NCI-H2029 (cell line): ENCODE measurements at regions not wholly inside any gene's neighbourhood (a gene's known extent, or its start where the extent isn't known, plus 50 kb on each side); places are given as distances from the start of the nearest gene placed in this dataset.

ENCODE experiments used
- DNase-seq: peaks from one replicate; lab custom pipeline; 2025; lab: John Stamatoyannopoulos, UW

DNA sequence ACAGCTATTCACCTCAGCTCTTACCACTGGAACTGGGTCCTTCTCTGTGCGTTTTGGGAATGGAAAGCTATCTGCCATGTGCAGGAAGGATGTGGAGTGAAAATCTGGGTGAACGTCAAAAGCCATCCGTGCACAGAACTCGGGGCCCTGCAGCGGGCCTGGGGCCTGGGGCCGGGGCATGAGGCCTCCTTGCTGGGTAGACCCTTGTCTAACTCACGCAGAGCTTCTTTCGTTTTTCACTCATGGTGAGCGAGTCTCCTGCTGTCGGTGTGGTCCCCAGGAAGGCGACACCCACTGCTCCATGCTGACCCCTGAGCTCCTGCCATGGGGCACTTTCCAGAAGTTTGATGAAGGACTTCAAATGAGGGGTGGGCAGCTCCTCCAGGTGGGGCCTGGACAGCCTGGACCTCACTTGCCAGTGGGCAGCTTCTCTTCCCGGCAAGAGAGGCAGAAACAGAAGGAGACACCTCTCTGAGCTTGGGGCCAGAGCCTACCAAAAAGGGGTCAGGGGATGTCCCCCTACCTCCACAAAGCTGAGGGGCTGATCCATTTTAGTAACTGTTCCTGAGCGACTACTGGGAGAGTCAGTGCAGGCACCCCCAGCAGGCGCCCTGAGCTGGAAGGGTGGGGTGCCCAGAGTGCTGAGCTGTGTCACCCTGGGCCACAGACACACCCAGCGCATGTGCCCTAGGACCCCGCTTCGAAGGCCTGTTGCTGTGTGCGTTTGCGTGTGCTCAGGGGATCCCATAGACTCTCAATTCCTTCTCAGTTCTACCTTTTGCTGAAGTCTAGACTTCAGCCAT is 117.7 kb upstream of the HDAC4 start:
- DNase-seq, result no peak

DNA sequence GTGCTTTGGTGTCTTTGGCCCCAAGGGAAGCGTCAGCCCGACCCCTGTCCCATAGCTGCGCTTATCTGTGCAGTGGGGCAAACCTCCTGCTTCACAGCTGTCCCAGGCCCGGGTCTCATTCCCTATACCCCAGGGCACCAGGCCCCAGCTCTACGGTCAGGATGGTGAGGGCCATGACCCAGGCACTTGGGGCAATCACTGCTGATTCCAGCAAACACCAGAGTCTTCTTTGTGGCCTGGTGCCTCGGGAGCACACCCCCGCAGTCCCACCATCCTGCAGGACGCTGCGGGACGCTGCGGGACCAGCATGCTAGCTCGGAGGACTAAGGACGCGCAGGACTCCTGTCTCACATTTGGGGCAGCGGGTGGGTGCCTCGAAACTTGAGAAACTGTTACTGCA is 116.9 kb upstream of the HDAC4 start:
- DNase-seq, result no peak

DNA sequence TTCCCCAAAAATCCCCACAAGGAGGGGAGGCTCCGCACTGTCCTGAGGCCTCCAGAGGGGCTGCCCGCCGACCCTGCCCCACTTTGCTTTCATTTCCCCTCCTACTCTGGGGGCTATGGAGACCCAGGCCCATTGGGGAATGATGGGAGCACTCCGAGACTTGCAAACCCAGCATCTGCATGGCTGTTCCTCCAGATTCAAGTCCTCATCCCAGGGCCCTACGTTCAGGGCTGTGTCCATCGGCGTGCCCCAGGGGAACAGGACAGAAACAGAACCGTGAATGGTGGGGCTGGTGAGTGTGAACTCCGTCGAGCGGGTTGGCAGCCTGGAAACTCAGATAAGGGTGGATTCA is 116.1 kb upstream of the HDAC4 start:
- DNase-seq, result no peak

DNA sequence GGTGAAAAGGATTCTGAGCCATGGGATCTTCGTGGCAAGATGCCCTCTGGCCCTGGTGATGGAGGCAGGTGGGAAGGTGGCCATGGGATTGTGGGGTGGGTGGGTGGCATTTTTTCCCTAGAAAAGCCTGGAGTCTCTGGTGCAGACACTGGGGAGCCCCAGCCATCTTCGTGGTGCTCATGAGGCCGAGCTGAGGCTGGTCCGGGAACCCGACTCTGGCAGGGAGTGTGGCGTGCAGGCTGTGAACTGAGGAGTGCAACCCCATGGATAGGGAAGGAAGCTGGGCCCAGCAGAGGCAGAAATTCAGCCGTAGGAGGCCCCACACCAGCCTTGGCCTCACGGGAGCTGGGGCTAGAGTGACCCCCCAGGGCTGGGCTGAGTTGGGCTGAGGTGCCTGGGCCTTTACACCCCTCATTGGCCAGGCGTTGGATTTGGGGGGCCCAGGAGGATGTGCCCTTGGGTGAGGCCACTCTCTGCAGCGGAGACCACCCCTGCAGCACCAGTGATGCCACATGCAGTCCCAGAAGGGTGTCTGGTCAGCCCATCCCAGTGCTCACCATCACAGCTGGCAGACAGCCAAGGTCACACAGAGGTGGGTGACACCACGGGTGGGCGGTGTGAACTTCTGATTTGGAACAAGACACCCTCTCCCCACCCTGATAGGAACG is 115.6 kb upstream of the HDAC4 start:
- DNase-seq, result no peak

DNA sequence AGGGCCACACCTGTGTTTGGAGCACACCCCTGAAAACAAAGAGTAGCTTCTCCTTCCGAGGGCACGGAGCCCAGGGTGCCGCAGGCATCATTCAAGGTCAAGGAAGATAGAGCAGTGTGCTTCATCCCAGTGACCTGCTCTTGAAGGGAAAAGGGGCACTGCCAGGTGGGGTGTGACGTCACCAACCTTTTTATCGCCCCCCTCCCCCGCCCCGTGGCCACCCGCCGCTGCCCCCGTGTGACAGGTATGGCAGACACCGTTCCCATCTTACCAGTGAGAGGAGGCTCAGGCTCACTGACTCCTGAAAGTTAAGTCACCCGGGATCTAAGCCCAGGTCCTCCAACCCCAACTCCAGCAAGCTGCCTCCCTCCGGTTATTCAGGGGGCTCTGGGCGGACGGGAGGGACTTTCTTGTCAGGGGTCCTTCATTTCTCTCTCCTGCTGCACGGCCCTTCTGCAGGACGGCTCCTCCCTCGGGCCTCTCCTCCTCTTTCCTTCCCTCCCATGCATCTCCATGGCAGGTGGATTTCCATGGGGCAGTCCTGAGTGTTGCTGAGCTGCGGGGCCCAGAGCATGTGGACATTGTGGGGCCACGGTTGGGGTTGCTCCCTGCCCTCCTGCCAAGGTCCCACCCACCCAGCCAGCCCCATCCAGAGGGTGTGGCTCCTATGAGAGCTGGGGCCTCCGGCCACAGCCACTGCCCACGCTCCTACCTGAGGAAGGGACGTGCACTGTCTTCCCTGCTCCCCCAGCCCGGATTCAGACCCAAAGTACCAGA is 114.1 kb upstream of the HDAC4 start:
- DNase-seq, result no peak

DNA sequence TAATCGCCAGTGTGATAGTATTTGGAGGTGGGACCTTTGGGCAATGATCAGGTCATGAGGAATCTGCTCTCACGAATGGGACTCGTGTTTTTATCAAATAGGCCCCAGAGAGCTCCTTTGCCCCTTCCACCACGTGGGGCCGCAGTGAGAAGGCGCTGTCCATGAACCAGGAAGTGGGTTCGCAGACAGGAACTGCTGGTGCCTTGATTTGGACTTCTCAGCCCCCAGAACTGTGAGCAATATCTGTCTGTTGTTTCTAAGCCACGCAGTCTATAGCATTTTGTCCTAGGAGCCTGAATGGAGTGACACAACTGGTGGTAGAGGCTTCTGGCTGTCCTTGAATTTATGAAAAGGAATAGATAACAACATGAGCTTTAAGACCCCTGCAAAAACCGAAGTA is 111.2 kb upstream of the HDAC4 start:
- no peak for DNase-seq

DNA sequence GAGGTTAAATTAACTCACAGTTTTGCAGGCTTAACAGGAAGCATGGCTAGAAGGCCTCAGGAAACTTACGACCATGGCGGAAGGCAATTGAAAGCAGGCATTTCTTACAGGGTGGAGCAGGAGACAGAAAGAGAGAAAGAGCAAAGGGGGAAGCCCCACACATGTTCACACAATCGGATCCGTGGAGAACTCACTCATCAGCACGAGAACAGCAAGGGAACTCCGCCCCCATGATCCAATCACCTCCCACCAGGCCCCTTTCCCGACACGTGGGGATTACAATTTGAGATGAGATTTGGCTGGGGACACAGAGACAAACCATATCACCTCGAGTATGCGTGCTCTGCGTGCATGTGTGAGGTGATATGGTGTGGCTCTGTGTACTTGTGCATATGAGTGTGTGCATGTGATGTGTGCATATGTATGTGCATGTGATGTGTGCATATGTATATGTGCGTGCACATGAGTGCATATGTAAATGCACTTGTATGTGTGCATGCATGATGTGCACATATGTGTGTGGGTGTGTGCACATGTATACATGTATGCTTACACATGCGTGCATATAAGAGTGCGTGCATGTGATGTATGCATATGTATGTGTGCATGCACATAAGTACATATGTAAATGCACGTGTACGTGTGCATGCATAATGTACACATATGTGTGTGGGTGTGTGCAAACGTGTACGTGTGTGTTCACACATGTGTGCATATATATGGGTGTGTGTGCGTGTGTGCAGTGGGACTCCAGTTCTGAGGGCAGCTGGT is 108.7 kb upstream of the HDAC4 start:
- DNase-seq, result no peak

DNA sequence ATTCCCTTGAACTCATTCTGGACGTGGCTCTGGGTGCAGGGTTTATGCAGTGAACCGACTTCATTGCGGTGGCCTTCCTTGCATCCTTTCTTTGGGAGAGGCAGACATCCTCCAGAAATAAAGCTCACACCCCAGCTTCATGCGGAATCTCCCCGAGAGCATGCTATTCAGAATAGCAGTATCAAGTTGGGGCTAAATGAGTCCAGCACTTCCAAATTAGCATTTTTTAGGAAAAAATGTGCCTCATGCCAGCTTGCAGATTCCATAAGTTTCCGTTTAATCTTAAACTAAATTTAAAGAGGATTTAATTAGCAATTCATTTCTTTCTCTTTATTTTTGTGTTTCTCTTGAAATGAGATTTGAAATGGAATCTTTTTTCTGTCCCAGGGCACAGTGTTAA is 107.4 kb upstream of the HDAC4 start:
- no peak for DNase-seq

DNA sequence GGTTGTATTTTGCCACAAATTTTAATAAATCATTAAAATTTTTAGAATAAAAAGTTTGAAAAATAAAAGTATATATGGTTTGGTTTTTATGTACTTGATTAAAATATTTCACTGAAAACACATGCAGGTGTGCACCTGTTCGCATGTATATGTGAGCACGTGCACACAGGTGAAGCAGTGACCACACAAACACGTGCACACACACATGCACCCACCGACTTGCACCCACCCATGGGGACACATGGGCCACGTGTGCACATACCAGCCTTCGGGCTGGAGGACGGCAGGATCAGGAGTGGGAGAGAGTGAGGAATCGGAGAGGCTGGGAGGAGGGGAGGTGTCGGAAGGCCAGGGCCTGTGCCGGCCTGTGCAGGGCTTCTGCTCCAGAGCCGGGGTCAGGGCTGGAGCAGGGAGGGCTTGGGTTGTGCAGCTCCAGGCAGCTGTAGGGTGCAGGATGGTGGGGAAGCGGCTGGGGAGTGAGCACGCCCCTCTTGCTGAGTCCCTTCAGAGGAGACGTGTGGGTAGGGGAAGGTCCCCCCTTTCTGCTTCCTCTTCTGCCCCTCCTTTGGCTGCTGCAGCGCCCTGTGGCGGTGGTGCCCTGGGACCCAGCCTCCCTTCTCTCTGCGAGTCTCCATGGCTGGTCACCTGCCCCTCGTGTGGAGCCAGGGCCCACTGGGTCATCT is 106.9 kb upstream of the HDAC4 start:
- no peak for DNase-seq

DNA sequence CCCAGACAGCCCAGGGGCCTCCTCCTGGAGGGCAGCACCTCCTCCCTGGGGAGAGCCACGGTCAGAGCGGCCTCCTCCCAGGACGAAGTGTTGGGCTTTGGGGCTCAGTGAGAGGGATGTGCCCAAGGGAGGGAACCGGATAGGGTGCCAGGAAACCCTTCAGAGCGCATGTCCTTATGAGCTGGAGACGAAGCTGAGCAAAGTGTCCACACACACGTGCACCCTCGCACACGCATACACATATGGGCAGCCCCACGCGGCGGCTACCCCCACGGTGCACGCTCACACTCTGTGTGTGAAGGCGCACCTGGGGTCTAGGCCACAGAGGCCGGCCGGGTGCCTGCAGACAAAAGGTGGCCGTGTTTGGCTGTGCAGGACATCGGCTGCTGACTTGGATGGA is 106.1 kb upstream of the HDAC4 start:
- DNase-seq, result no peak

DNA sequence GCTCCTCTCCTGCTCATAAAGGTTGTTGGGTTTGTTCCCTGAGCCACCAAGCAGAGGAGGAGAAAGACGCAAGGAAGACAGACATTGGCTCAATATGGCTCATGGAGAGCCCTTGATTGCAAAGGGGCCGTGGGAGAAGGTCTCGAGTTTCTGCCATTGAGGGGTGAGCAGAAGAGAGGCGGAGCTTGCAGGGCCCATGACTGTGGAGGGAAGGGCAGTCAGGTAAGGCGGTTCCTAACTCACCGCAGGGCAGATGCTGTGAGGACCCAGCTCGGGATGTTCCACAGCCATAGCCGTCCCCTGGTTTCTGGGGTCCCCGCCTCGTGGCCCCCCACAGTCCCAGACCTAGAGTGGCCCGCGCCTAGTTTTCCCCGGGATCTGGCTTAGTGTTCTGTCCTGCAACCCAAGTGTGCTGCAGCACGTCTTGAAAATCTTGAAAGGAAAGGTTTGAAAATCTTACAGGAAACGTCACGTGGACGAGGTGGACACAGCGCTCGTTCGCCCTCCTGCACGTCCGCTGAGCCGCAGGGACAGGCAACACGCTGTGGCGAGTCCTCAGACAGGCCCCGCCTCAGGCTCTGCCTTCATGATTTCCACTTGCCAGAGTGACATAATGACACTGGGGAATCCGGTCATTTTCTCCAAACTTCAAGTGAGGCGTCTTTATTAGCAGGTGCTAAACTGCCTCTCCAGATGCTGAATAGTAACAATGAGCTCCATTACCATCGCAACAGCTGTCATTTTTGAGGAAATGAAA is 105.5 kb upstream of the HDAC4 start:
- DNase-seq, result no peak

DNA sequence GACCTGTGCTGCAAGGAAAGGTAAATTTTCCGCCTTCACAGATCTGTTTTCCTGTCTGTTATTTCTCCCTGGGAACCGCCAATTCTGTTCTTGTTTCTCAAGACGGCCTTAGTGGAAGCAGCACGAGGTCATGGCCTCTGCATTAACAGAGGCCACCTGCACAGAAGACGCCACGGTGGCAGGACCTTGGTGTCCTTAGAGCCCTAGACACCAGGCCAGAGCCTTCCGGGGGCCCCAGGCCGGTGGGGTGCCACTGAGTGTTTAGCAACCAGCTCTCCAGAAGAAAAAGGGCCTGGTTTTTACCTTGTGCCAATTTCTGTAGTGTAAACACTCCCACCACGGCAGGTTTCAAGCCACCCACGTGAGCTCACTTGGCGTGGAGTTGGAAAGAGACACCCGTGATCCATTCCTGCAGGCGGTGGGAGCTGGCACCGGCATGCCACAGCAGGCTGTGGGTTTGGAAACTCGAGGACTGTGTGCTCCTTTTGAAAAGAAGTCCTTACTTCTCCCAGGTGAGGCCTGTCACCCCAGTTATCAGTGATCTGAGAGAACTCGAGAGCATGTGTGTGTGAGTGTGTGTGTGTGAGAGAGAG is 103.9 kb upstream of the HDAC4 start:
- no peak for DNase-seq

DNA sequence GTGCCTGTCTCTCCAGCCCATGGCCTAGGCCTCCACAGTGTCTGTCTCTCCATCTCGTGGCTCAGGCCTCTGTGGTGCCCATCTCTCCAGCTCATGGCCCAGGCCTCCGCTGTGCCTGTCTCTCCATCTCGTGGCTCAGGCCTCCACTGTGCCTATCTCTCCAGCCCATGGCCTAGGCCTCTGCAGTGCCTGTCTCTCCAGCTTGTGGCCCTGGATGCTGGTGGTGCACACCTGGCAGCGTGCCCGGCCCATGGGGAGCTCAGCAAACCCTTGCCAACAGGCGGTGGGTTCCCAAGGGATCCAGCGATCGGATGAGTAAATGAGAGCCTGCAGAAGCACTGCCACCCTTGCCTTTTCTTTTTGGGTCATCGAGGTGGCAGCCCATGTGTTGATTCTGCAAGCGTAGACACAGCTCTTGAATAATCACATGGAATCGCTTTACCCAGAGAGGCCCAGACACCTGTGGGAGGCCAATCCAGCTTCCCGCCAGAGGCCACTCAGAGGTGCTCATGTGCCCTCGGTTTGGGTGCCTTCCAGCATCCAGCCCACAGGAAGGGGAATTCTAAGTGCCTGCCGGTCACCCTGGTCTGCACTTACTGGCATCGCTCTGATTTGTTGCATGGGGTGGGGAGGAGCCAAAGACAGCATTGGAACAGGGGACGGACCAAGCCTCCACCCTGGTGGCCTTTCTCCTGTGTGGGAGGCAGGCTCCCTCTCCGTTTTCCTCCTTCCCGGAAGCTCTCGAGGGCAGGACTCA is 101.8 kb upstream of the HDAC4 start:
- peak; percentile 96 for DNase-seq

DNA sequence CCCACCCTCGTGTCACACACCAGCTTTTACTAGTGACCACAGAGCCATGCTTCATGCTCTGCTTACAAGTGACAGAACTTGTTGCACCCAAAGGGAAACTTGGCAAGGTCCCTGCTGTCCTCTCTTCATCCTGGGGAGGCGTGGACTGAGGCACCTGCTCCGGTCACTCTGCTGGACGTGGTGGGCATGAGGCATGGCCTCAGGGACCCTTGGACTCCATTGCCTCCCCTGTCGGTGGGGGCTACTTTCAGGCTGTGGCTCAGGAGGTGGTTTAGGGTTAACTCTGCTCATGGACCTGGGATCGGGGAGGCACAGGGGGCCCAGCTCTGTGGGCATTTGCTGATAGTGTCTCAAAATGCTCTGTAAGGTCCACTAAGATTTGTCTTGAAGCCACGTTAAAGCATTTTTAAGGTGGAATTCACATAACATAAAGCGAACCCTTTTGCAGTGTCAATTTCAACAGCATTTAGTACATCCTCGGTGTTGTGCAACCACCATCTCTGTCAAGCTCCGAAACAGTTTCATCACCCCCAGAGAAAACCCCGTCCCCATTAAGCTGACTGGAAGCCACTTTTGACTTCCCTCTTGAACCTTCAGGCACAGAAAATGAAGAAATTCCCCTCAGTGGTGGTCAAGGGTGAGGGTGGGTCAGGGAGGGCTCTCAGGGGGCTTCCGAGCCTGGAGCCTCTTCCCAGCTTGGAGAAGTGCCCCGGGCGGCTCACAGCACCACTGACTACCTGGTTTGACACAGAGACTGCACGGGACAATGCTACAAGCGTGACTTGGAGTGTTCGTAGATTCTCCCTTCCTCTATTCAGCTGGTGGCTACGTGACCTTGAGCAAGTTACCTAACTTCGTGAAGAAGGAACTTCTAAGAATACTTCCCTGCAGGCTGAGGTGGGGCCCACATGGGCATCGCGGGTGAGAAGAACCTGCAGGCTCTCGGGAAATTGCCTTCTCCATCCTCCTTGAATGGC is 100.0 kb upstream of the HDAC4 start:
- no peak for DNase-seq

DNA sequence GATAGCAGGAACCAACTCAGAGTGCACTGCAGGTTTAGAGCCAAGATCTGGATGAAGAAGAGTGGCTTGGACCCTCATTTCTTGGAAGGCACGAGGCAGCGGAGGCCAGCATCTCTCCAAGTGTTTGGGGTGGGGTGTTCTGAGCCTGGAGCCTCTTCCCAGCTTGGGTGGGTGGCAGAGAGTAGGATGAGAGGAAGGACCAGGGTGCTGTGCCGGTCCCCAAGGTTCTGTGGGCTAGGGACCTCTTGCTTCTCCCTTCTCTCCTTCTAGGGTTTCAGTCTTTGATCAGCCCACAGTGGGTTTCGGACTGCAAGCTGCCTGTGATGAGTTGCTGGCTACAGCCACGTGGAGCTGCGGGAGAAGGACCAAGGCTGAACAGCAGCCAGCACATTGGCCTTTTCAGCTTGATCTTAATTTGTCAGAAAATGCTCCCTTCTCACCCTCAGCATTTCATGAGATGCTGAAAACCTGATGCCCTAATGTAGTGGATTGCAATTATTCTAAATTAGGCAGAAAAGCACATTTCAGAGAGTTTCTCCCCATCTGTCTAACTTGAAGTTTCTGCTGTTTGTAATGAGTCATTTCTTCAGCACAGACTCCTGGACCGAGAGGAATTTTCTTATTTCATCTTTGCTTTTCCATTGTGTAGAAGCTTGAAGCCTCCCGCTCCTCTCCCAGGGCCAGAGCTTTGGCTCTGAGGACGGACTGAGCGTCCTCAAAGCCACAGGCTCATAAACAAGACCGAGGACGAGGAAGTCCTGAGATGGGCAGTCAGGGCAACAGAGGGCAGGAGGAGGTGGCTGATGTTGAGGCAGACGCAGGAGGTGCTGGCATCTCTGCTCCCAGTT is 99.1 kb upstream of the HDAC4 start:
- no peak for DNase-seq

DNA sequence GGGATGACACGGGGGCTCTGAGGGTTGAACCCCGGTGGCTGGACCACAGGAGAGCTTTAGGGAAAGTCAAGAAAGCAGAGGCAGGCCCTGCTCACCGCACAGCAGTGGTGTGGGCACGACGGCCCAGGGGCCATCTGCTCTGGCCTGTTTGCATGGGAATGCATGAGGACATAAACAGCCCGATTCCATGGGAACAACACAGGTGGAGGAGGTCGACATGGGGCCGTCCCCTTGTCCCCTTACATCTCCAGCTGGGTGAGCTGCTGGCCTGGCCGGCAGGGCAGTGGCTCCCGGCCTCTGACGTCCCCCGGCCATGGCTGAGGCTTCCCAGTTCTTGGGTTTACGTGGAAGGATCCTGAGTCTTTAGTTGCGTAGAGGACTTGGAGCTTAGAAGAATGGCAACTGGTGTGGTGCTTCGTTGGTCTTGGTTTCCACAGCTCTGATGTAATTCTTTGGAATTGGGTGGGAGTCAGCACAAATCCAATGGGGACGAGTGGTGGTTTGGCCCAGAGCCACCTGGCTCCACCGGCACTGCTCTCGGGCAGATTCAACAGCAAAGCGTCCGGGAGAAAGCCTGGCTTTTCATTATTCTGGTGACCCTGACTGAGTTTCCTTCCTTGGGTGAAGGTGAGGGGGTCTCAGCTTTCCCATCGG is 98.3 kb upstream of the HDAC4 start:
- DNase-seq, result peak; percentile 43

DNA sequence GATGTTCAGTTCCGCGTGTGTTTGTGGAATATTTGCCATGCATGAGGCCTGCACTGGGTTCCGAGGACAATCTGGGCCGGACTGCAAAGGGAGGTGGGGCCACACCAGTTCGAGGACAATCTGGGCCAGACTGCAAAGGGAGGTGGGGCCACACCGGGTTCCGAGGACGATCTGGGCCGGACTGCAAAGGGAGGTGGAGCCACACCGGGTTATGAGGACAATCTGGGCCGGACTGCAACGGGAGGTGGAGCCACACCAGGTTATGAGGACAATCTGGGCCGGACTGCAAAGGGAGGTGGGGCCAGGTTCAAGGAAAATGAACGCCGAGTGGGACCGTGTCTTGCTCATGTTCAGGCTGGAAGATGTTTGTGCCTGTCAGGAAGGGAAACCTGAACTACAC is 97.8 kb upstream of the HDAC4 start:
- no peak for DNase-seq
